ENCODE measurements at regions not wholly inside any gene's neighbourhood (a gene's known extent, or its start where the extent isn't known, plus 50 kb on each side); places are given as distances from the start of the nearest gene placed in this dataset.

GRCh38 chr3:109440353-109440752 lies 103.0 kb upstream of the DPPA4 start:
- CTCF ChIA-PET: no interaction called here
- Histone ChIP-seq H3K4me3 (ENCODE audit: low read depth, low read length) (no peak overlapping the region), H3K9me3 (ENCODE audit: control insufficient read depth, insufficient read depth, low read length) (peaks cover 7% of the 10 kb centered on the region), H3K27me3 (ENCODE audit: control insufficient read depth, insufficient read depth, low read length) (no peaks in the 10 kb centered on the region), H3K27ac (ENCODE audit: low read depth, low read length) (no peak overlapping the region)
- POLR2A ChIA-PET: no interaction called here
- no peak for TF ChIP-seq CTCF (IDR thresholded peaks at IDR 0.05; ENCODE audit: low read depth, low read length)
- DNase-seq (ENCODE audit: low read depth, low spot score): no peak

- no peak overlapping the region for H3K27ac ChIP-seq (ENCODE audit: low read depth, low read length)
- no peak for TF ChIP-seq CTCF (IDR thresholded peaks at IDR 0.05; ENCODE audit: low read depth, low read length)
- POLR2A ChIA-PET: interaction anchor here (0.7 kb wide), 1 partner anchor 16 kb away, joined by 4 read pairs; no protein-coding TSS in a partner anchor
- CTCF ChIA-PET: no interaction called here
- no peak overlapping the region for H3K4me3 ChIP-seq (ENCODE audit: low read depth, low read length)
- H3K9me3 ChIP-seq (ENCODE audit: control insufficient read depth, insufficient read depth, low read length): no peaks in the 10 kb centered on the region
- no peaks in the 10 kb centered on the region for H3K27me3 ChIP-seq (ENCODE audit: control insufficient read depth, insufficient read depth, low read length)
- DNase-seq (ENCODE audit: low read depth, low spot score): no peak
These were observed 95.5 kb upstream of the DPPA4 start for GRCh38 chr3:109432833-109433232.

GRCh38 chr3:109430911-109431563 lies 93.7 kb upstream of the DPPA4 start:
- ChIA-PET POLR2A (no interaction called here), CTCF (no interaction called here)
- no peak overlapping the region for H3K27ac ChIP-seq (ENCODE audit: low read depth, low read length)
- no peak overlapping the region for H3K4me3 ChIP-seq (ENCODE audit: low read depth, low read length)
- DNase-seq (ENCODE audit: low read depth, low spot score): no peak
- no peaks in the 10 kb centered on the region for H3K27me3 ChIP-seq (ENCODE audit: control insufficient read depth, insufficient read depth, low read length)
- H3K9me3 ChIP-seq (ENCODE audit: control insufficient read depth, insufficient read depth, low read length): no peaks in the 10 kb centered on the region
- TF ChIP-seq CTCF (IDR thresholded peaks at IDR 0.05; ENCODE audit: low read depth, low read length): no peak

GRCh38 chr3:109413049-109413448 lies 75.7 kb upstream of the DPPA4 start:
- Histone ChIP-seq H3K4me3 (ENCODE audit: low read depth, low read length) (no peak overlapping the region), H3K9me3 (ENCODE audit: control insufficient read depth, insufficient read depth, low read length) (peaks cover 14% of the 10 kb centered on the region), H3K27ac (ENCODE audit: low read depth, low read length) (no peak overlapping the region), H3K27me3 (ENCODE audit: control insufficient read depth, insufficient read depth, low read length) (no peaks in the 10 kb centered on the region)
- no peak for DNase-seq (ENCODE audit: low read depth, low spot score)
- no peak for TF ChIP-seq CTCF (IDR thresholded peaks at IDR 0.05; ENCODE audit: low read depth, low read length)
- CTCF ChIA-PET: no interaction called here
- POLR2A ChIA-PET: no interaction called here

- peaks cover 14% of the 10 kb centered on the region for H3K9me3 ChIP-seq (ENCODE audit: control insufficient read depth, insufficient read depth, low read length)
- ChIA-PET CTCF (no interaction called here), POLR2A (no interaction called here)
These were observed 74.2 kb upstream of the DPPA4 start for GRCh38 chr3:109411547-109411946.

More at GRCh38 chr3:109411547-109411946, 74.2 kb upstream of the DPPA4 start:
- no peak for DNase-seq (ENCODE audit: low read depth, low spot score)
- no peak overlapping the region for H3K27ac ChIP-seq (ENCODE audit: low read depth, low read length)
- H3K4me3 ChIP-seq (ENCODE audit: low read depth, low read length): no peak overlapping the region
- H3K27me3 ChIP-seq (ENCODE audit: control insufficient read depth, insufficient read depth, low read length): no peaks in the 10 kb centered on the region
- TF ChIP-seq CTCF (IDR thresholded peaks at IDR 0.05; ENCODE audit: low read depth, low read length): no peak
